NCI-H1092 treated with DMSO at 0.1 percent for 48 hours (cell line): ENCODE measurements at regions not wholly inside any gene's neighbourhood (a gene's known extent, or its start where the extent isn't known, plus 50 kb on each side); places are given as distances from the start of the nearest gene placed in this dataset.
A peak's percentile ranks its signal among the peaks of the same experiment; 100 is the strongest.

Experiments
- DNase-seq: peaks from one replicate; lab custom pipeline; 2025; lab: John Stamatoyannopoulos, UW

DNA sequence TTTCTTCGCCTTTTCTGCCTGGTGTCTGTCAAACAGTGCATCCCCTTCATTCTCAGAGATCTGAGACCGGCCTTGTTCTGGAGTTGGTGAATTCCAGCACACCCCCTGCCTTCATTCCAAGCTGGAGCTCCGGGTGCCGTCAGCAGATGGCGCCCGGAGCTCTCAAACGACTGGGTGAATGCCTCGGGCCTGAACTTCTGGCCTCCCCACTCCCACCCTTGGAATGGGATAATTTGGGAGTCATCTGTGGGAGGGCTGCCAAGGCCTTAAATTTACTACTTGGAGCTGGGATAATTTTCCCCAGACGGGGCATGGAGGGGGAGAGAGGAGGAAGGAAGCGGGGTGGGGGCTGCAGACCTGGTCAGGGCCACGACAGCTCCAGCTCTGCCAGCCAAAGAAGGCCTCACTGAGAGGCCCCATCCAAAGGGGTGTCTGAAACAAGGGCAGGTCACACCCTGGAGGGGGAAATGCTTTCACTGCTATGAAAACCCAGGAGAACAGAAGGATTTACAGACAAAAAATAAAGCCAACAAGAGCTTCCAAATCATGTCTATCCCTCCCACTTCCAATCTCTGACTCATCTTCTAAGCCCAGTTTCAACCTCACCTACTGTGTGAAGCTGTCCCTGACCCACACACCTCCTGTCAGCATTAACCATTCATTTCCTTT is 187.9 kb downstream of the OPA1 start:
- peak; percentile 23 for DNase-seq

DNA sequence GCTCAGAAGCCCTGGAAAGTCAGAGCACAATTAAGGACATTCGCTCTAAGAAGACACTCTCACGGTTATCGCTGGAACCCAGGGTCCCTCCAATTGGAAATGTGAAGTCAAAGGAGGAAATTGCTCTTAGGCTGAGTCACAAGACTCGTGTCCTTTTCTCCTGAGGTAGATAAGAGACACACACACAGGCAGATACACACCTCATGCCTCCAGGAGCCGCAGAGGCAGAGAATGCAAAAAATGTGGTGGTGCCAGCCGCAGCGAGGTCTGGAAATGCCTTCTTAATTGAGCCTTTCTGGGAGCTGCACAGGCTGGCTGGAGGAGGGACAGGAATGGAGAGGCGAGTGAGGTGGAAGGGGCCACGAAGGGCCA is 189.3 kb downstream of the OPA1 start:
- no peak for DNase-seq

DNA sequence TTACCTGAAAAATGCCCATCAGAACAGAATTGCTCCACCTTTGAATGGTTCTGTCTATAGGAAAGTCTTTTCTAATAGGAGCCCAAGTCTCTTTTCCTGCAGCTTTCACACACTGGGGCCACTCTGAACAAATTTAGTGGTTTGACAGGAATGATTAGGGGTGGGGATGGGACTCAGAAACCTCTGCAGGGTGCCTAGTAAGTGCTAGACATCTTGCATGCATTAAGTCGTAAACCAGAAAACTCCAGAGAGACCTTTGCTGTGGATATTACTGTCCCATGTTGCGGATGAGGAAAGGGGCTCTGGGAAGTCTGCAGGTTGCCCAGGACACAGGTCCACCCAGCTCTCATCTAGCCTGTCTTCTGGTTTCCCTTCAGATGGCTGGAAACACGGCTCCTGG is 189.7 kb downstream of the OPA1 start:
- no peak for DNase-seq

DNA sequence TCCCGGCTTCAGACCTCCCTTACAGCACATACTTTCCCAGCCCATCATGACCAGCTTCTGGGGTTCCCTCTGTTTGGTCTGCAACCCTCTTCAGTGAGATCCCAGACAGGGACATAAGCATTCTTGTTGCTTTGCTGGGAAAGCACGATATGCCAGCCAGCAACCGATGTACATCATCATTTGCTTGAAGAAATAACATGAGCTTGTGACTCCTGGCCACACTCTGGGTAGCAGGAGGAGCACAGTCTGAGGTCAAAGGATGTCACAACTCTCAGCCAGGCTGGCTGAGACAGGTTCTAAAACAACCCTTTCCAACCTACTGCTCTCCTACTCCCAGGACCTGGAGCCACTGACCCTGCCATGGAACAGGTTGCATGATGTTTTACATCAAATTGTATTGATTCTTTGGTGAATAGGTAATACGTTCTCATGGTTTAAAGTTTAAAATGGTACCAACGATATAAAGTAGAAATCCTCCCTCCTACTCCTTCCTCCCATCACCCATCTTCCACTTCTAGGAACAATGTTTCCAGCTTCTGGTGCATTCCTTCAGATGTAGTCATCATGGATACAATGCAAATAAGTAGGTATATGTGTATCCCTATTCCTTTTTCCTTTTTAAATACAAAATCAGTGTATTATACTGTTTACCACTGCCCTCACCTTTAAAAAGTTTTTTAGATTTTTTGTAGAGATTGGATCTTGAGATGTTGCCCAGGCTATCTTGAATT is 190.3 kb downstream of the OPA1 start:
- DNase-seq = no peak

DNA sequence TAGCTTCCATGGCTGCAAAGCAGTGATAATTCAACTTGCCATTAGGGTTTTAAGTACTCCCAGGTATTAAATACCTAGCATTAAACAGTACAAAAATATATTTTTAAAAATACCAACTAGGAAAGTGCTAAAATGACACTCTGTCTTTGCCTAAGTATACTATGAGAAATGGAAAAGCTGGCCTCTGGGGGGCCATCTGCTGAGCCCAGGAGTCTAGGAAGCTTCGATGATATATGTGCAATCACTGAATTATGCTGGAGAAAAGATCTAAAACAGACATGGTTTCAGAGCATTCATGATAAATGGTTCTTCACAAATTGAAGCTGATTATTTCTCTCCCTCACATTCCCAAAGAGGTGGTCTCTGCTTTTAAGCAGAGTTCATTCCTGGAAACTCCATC is 191.8 kb downstream of the OPA1 start:
- DNase-seq = no peak

DNA sequence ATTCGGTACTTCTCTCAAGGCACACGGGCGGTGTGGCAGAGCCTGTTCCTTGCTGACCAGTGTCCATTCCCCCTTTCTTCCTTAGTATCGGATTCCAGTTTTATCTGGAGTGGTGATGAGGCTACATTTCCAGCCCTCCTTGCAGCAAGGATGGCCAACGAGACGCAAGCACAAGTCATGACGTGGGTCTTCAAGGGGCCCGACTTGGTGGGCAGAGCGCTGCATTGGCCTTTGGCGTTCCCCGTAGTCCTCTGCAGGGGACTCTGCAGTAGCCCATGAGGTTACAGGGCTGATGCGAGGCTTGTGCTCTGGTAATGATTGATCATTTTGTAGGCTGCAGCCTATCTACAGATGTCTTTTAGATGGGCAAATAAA is 194.5 kb downstream of the OPA1 start:
- DNase-seq = no peak

DNA sequence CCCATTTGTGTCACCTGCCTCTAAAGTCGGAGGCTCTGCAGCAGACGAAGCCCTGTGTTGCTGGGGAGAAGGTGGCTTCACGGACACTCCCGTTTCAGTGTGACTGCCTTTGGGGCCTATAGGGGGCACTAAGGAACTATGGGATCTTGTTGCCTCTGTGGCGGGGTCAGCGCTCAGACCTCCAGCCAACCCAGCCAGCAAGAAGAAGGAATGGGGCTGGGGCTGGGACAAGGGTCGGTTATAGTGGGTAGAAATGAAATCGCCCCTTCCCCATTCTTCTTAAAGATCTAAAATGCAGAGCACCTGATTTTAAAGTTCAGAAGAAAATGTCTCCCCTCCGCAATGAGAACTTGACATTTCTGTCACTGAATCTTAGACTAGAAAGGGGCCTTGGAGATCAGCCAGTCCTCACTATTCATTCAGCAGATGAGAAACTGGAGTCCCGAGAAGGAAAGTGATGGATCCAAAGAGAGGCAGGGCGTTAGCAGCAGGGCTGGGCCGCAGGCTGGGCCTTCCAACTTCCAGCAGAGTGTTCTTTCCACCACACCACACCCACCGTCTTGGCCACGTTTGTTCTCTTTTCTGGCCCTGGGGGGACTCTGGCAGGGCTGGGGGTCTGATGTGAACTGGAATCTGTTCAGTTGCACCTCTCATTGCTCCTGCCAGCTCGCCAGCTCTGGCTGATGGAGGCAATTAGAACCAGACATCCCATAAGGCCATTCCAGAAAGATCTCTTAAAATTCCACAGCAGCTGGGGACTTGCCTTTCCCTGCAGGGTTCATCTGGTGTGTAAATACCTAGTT is 195.4 kb downstream of the OPA1 start:
- peak; percentile 67 for DNase-seq

DNA sequence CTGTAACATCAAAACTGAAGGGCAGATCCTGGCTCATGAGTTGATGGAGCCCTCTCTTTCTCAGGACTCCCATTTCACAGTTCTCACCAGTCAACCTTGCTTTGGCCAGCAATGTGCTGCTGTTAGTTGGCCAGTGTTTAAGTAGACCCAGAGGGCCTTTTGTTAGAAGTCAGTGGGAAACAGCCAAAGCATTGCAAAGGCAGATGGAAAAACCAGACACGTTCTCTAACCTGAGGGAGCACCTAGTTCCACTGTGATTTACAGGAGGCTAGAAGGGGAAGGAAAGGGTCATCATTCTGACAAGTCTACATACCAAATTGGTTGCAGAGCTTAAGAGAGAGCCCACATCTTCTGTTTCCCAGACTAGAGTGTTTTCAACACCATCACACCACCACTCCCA is 196.4 kb downstream of the OPA1 start:
- no peak for DNase-seq

DNA sequence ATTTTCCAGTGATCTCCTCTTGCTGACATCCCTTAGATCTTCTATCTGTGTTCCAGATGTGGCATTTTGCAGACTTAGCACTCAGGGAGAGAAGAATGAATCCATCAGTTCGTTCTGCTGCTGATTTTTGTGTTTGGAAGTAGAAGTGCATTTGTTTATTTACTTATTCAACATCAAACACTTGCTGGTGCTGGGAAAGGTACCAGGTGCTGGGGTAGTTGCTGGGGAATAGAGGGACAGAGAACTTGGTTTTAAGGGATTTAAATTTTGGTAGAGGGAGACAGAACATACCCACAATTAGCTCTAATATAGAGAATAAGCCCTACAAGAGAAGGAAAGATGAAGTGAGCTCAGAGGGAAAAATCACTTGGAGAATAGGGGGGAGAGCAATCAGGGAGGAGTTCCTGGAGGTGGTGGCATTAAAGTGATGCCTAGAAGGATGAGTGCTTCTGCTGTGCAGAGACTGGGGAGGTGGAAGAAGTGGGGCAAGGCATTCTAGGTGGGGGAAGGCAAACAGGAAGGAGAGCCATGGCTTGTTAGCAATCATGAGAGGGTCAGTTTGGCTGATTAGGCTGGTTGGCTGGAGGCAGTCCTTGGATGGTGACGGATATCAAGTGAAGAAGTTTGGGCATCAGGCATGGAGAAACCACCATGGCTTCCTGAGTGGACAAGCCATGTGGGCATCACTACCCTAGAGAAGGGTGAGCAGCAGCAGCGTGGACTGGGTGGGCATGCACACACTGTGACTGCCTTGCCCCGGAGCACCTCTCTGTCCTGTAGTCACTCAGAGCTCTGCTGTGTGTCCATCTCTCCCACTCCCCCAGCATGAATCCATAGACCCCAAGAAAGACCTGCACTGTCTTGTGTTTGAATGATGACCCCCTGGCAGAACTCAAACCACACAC is 197.3 kb downstream of the OPA1 start:
- no peak for DNase-seq

DNA sequence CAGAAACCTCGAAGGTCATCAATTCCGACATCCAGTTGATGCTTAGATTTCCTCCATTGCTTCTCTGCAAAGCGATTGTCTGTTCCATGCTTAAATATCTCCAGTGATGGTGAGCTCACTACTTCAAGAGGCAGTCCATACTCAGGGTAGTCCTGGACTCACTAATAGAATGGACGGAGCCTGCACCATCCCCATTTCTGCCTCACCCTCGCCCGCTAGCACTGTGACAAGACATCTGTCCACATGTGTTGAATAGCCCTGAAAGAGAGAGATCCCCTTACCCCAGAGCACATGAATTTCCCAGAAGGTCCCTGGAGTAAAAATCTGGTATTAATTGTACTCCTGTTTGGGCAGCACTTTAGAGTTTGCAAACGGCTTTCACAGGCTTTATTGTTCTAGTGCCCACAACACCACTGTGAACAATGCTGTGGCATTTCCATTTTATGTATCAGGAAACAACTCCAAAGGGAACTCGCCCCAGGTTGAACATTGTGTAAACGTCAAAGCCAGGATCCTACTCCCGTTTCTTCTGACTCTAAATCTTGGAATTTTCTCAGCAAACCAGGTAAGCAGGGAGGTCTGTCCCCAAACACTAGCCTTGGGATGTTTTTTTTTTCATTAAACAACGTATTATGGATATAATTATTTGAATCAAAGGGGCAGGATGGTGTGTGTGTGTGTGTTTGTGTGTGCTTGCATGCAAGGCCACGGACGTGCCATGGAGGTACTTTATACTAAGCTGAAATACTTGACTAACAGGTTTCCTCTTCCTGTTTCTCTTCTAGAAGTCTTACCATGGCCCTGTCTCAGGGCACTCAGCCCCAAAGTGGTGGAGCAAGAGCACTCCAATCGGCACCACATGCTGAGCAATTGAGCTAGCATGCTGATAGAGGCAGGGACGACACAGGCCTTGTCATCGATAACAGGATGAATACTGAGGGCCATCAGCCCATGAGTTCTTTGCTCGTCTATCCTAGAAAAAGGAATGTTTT is 198.3 kb downstream of the OPA1 start:
- DNase-seq = no peak

DNA sequence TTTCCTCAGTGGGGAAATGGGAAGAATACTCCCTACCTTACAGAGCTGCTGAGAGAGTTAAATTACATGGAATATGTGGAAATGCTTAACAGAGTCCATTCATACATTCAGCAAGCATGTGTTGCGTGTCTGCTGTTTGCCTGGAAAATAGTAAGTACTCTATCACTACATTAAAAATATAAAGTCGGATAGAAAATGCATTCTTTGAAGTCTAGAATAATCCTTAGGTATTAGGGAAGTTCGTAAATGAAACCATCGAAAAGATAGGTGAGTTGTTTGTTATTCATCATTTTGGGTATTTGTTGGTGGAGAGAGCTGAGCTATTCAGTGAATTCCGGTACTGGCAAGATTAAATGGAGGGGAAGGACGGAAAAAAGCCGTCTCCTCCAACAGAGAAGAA is 200.1 kb downstream of the OPA1 start:
- no peak for DNase-seq

DNA sequence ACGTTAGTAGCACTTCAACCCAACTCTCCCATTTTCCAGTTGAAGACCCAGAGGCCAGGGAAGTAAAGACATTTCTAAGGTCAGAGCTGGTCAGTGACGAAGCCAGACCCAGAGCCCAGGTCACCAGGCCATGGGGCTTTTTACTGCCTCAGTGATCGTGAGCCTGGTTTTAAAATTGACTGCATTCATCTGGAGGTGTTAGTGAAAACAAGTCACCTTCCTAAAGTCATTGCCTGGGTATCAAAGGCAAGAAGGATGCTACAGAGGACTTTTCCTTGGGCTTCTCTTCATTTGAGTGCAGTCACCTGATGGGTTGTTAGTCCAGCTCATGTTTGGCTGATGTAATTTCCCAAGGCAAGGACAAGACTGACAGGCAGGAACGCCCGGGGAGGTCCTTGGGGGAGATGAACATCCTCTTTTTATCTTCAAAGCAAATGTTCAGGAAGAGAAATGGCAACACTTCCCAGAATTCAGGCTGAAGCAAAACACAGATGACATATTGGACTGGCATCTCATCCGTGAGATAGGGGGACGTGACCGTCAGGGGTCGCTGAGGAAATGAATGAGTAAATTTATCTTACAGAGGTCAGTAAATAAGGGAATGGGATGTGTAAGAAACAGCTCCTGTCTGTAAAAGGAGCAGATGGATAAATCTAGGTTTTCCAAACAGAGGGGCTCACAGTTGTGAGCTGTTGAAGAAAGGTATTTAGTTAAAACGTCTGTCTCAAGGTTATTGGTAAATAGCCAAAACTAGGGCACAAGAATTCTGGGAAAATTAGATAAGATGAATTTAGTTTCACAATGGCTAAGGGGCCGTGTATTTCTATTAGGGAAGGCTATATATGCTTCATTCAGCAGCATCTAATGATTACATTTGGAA is 201.2 kb downstream of the OPA1 start:
- no peak for DNase-seq

DNA sequence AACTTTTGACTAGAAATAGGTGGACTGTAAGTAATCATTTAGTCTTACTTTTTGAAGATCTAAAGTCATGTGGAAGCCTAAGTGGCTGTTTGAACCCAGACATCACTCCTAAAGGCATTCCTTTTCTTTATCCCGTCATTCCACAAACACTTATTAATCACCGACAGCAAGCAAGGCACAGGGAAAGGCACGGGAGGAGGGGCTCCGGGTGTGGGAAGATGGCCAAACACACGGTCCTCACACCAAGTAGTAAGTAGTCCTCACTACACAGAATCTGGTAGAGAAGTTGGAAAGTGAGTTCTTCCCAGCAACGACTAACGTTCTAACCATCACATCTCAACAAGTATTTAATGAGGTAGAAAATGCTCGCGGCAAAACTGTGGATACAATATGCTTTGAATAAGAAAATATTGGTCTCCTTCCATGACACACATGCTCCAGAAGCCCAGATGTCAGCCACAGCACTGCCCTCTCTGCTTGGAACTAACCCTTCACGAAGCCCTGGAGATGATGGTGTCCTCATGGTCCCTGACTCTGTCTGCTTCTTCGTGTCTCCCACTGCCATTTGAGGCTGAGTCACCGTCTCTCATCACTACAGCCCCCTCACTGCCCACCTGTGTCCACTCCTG is 202.2 kb downstream of the OPA1 start:
- DNase-seq = no peak

DNA sequence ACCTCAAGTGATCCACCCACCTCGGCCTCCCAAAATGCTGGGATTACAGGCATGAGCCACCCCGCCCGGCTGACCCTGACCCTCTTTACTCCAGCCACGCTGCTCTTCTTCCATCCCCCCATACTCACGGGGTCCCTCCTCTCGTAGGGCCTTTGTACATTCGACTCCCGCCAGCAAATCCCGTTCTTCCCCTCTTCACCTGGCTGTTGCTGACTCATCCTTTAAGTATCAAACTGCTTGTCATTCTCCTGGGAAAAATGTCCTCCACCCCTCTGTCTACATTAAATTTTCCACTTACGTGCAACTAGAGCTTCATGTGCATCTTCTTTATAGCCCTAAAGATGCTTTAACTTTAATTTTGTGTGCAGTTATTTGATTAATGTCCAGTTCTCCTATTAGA is 203.1 kb downstream of the OPA1 start:
- DNase-seq = no peak

DNA sequence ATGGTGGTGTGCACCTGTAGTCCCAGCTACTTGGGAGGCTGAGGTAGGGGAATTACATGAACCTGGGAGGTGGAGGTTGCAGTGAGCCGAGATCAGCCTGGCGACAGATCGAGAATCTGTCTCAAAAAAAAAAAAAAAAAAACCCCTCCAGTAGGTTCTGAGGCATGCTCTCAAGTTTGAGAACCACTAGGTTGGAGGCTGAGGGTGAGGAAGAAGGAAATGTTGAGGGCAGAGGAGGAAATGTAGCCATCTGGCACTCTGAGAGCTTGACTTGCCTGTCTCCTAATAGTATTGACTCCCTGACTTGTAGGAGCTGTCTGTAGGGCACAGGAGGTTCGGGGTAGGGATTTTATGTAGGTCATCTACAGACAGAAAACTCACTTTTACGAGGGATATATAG is 204.6 kb downstream of the OPA1 start:
- no peak for DNase-seq

DNA sequence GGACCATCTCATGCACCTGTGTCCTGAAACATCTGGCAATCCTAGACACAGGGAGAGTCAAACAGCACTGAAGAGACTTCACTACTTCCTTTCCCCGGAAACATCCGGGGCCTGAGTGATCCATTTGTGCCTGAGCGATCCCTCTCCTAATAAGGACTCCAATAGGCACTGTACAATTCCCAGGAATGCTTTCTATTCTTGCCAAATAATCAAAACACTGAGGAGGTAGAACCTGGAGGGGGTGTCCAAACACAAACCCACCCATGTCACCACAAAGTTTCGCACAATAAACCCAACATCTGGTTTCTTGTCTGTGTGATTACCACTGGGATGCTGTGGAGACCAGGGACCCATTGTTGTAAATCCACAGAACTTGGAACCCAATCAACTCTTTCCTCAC is 205.0 kb downstream of the OPA1 start:
- DNase-seq = no peak

DNA sequence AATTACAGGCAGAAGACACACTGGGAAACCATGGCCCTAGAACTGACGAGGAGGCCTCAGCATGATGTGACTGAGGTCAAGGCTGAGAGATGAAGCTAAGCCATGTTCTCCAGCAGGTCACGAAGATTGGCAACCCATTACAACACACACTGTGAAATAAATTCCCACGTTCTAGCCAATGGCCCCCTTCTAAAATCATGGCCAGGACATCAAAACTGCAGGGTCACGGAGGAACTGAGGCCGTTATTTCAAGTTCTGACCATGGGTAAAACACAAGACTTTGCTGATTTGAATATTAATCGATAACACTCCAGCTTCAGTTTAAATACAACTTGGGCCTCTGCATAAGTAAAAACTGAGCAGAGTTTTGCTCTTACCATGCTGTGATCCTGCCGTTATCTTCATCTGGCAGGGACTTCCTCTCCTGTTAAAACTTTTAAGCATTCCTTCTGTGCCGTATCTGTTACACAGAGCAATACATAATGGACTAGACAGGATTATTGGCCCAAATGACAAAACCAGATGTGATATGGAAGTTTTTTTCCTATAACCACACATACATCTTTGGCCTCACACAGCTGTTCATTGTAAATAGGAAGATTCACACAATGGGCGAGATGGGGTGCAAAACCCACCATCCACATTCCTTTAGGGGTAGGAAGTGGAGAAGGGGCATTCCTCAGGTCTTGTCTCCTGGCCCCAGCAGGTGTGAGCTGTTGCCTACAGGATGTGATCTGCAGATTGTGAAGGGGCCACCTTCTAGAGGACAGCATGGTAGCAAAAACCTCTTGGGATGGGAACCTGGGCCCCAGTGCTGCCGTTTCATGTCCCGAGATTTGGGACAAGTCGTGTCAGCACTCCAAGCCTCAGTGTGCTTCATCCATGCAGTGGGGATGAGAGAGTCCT is 207.4 kb downstream of the OPA1 start:
- no peak for DNase-seq

DNA sequence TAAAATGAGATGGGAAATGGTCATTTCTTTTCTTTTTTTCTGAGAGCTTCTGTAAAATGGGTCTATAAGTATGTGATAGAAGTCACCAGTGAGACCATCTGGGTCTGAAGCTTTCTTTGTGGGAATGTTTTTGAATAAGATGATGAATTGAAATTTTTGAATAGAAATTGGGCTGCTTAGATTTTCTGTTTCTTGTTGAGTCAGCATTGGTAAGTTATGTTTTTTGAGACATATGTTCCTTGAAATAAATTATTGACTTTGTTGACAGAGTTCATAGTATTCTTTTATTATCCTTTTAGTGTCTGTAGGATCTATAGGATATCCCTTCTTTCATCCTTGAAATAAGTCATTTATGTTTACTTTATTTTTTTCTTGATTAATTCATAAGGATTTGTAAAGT is 208.1 kb downstream of the OPA1 start:
- DNase-seq = no peak
